ENCODE measurements at regions not wholly inside any gene's neighbourhood (a gene's known extent, or its start where the extent isn't known, plus 50 kb on each side); places are given as distances from the start of the nearest gene placed in this dataset.
"Not testable (repeated sequence)": the region's sequence is repeated elsewhere in the genome, so short reads cannot be mapped to it uniquely, and the experiment has no call there.

GRCh38 chr14:105923520-105924191, 397.3 kb downstream of the TMEM121 start:
- not testable (repeated sequence) for H3K4me3 ChIP-seq (ENCODE audit: insufficient read depth, low read depth, low read length, poor library complexity, severe bottlenecking); H3K36me3 ChIP-seq (ENCODE audit: control insufficient read depth, insufficient read depth, low read length); H3K27ac ChIP-seq (ENCODE audit: insufficient read depth, low read length, poor library complexity, severe bottlenecking); DNase-seq; H3K9me3 ChIP-seq (ENCODE audit: control insufficient read depth, low read length); H3K27me3 ChIP-seq (replicated peaks; ENCODE audit: control insufficient read depth, insufficient read depth, low read length, poor library complexity, severe bottlenecking); H3K4me1 ChIP-seq (ENCODE audit: control insufficient read depth, insufficient read depth, low read length, poor library complexity, severe bottlenecking)

- Histone ChIP-seq H3K4me1 (ENCODE audit: control insufficient read depth, insufficient read depth, low read length, poor library complexity, severe bottlenecking) (no peaks in the 10 kb centered on the region), H3K9me3 (ENCODE audit: control insufficient read depth, low read length) (no peaks in the 10 kb centered on the region), H3K36me3 (ENCODE audit: control insufficient read depth, insufficient read depth, low read length) (no peaks in the 10 kb centered on the region), H3K4me3 (ENCODE audit: insufficient read depth, low read depth, low read length, poor library complexity, severe bottlenecking) (no peak overlapping the region), H3K27me3 (replicated peaks; ENCODE audit: control insufficient read depth, insufficient read depth, low read length, poor library complexity, severe bottlenecking) (no peaks in the 10 kb centered on the region), H3K27ac (ENCODE audit: insufficient read depth, low read length, poor library complexity, severe bottlenecking) (no peak overlapping the region)
- no peak for DNase-seq
These were observed 398.7 kb downstream of the TMEM121 start for GRCh38 chr14:105924951-105925591.

DNA sequence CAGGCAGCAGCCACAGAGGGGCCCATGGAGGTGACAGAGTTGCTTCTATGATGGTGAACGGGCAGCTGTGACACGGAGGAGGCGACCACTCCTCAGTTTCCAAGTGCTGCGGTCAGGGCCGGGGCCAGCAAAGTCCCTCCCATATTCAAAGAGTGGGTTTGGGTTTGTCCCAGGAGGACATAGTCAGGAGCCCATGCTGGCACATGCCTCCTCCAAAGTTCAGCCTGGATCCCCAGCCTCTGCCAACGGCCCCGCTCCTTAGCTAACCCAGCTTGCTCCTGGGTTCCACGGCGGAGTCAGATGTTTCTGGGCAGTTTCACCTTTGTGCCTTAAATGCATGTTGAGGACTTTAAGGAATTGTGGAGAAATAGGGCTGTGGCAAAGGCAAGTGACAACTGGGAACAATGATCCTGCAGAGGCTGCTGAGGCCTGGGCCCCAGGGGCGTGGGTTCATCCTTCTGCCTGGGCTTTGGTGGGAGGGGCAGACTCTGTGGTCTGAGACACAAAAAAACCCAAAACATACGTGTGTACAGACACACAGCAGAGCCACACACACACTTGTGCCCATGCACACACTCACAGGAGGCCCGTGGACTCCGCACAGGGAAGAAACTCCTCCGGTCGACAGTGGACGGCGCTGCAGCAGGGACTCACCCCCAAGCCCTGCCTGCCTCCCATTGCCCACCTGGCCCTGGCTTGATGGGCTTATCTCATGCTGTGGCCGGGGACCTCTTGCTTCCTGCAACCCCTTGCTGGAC, 399.4 kb downstream of the TMEM121 start:
- Histone ChIP-seq H3K4me3 (ENCODE audit: insufficient read depth, low read depth, low read length, poor library complexity, severe bottlenecking) (no peak overlapping the region), H3K9me3 (ENCODE audit: control insufficient read depth, low read length) (no peaks in the 10 kb centered on the region), H3K36me3 (ENCODE audit: control insufficient read depth, insufficient read depth, low read length) (no peaks in the 10 kb centered on the region), H3K27ac (ENCODE audit: insufficient read depth, low read length, poor library complexity, severe bottlenecking) (no peak overlapping the region), H3K27me3 (replicated peaks; ENCODE audit: control insufficient read depth, insufficient read depth, low read length, poor library complexity, severe bottlenecking) (no peaks in the 10 kb centered on the region), H3K4me1 (ENCODE audit: control insufficient read depth, insufficient read depth, low read length, poor library complexity, severe bottlenecking) (no peaks in the 10 kb centered on the region)
- DNase-seq, result no peak

- H3K36me3 ChIP-seq (ENCODE audit: control insufficient read depth, insufficient read depth, low read length), result no peaks in the 10 kb centered on the region
- H3K4me1 ChIP-seq (ENCODE audit: control insufficient read depth, insufficient read depth, low read length, poor library complexity, severe bottlenecking), result no peaks in the 10 kb centered on the region
- no peaks in the 10 kb centered on the region for H3K9me3 ChIP-seq (ENCODE audit: control insufficient read depth, low read length)
- H3K4me3 ChIP-seq (ENCODE audit: insufficient read depth, low read depth, low read length, poor library complexity, severe bottlenecking), result no peak overlapping the region
- no peak for DNase-seq
- H3K27me3 ChIP-seq (replicated peaks; ENCODE audit: control insufficient read depth, insufficient read depth, low read length, poor library complexity, severe bottlenecking), result no peaks in the 10 kb centered on the region
- H3K27ac ChIP-seq (ENCODE audit: insufficient read depth, low read length, poor library complexity, severe bottlenecking), result no peak overlapping the region
These were observed 400.2 kb downstream of the TMEM121 start for GRCh38 chr14:105926373-105927095.

- Histone ChIP-seq H3K27ac (ENCODE audit: insufficient read depth, low read length, poor library complexity, severe bottlenecking) (no peak overlapping the region), H3K4me1 (ENCODE audit: control insufficient read depth, insufficient read depth, low read length, poor library complexity, severe bottlenecking) (no peaks in the 10 kb centered on the region), H3K27me3 (replicated peaks; ENCODE audit: control insufficient read depth, insufficient read depth, low read length, poor library complexity, severe bottlenecking) (peaks cover 6% of the 10 kb centered on the region), H3K36me3 (ENCODE audit: control insufficient read depth, insufficient read depth, low read length) (no peaks in the 10 kb centered on the region), H3K4me3 (ENCODE audit: insufficient read depth, low read depth, low read length, poor library complexity, severe bottlenecking) (no peak overlapping the region), H3K9me3 (ENCODE audit: control insufficient read depth, low read length) (no peaks in the 10 kb centered on the region)
- DNase-seq, result no peak
These were observed 401.0 kb downstream of the TMEM121 start for GRCh38 chr14:105927096-105928060.

GRCh38 chr14:105928171-105929111, 402.1 kb downstream of the TMEM121 start:
- not testable (repeated sequence) for DNase-seq; H3K9me3 ChIP-seq (ENCODE audit: control insufficient read depth, low read length); H3K4me1 ChIP-seq (ENCODE audit: control insufficient read depth, insufficient read depth, low read length, poor library complexity, severe bottlenecking); H3K4me3 ChIP-seq (ENCODE audit: insufficient read depth, low read depth, low read length, poor library complexity, severe bottlenecking); H3K27ac ChIP-seq (ENCODE audit: insufficient read depth, low read length, poor library complexity, severe bottlenecking); H3K36me3 ChIP-seq (ENCODE audit: control insufficient read depth, insufficient read depth, low read length); H3K27me3 ChIP-seq (replicated peaks; ENCODE audit: control insufficient read depth, insufficient read depth, low read length, poor library complexity, severe bottlenecking)

DNA sequence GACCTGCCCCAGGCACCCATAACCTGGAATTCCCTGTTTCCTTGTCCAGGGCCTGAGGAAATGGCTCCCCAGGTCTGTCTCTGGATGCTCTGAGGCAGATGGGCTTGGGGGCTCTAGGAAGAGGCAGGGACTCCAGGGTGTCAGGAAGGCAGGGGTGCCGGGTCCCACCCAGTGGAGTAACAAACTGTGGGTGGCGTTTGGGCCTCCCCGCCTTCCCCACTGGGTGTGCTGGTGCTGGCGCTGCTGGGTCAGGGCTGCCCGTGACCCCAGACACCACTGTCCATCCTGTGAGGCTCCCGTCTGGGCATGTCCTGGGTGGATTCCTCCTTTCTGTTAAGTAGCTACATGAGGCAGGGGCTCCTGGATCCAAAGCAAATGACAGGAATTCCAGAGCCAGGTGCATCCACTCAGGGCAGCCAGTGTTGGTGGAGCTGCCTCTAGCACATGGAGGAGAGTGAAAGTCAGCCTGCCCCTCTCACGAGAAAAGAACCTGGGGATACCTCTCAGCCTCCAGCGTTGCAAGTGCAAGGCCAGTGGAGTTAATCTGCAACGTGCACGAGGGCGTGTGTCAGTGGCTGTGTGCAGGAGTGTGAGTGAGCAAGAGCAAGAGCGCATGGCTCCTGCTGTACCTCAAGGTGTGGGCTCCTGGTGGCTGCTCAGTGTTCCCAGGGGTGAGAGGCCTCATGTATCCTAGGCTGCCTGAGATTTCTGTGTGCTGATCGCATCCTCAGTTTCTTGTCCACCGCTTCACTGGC, 403.1 kb downstream of the TMEM121 start:
- Histone ChIP-seq H3K27me3 (replicated peaks; ENCODE audit: control insufficient read depth, insufficient read depth, low read length, poor library complexity, severe bottlenecking) (peaks cover 6% of the 10 kb centered on the region), H3K4me3 (ENCODE audit: insufficient read depth, low read depth, low read length, poor library complexity, severe bottlenecking) (no peak overlapping the region), H3K4me1 (ENCODE audit: control insufficient read depth, insufficient read depth, low read length, poor library complexity, severe bottlenecking) (no peaks in the 10 kb centered on the region), H3K36me3 (ENCODE audit: control insufficient read depth, insufficient read depth, low read length) (no peaks in the 10 kb centered on the region), H3K9me3 (ENCODE audit: control insufficient read depth, low read length) (no peaks in the 10 kb centered on the region), H3K27ac (ENCODE audit: insufficient read depth, low read length, poor library complexity, severe bottlenecking) (no peak overlapping the region)
- no peak for DNase-seq

DNA sequence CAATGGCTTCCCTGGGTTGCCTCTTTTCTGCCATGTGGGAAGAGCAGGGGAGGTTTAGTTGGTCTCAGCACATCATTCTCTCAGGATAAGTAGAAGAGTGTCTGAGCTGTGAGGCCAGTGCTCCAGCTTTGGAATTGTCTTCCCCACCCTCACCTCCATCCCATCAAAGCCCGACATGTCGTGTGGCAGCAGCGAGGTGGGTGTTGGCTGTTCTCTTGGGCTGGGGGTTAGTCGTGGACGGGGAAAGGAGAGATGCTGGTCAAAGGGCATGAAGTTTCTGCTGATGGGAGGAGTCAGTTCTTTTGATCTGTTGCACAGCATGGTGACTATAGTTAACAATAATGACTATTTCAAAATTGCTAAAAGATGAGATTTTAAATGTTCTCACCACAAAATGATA, 404.2 kb downstream of the TMEM121 start:
- Histone ChIP-seq H3K9me3 (ENCODE audit: control insufficient read depth, low read length) (no peaks in the 10 kb centered on the region), H3K36me3 (ENCODE audit: control insufficient read depth, insufficient read depth, low read length) (no peaks in the 10 kb centered on the region), H3K4me1 (ENCODE audit: control insufficient read depth, insufficient read depth, low read length, poor library complexity, severe bottlenecking) (no peaks in the 10 kb centered on the region), H3K4me3 (ENCODE audit: insufficient read depth, low read depth, low read length, poor library complexity, severe bottlenecking) (no peak overlapping the region), H3K27ac (ENCODE audit: insufficient read depth, low read length, poor library complexity, severe bottlenecking) (no peak overlapping the region), H3K27me3 (replicated peaks; ENCODE audit: control insufficient read depth, insufficient read depth, low read length, poor library complexity, severe bottlenecking) (peaks cover 6% of the 10 kb centered on the region)
- DNase-seq, result no peak

Measured in effector memory CD4-positive, alpha-beta T cell (primary cell).